ENCODE measurements at regions not wholly inside any gene's neighbourhood (a gene's known extent, or its start where the extent isn't known, plus 50 kb on each side); places are given as distances from the start of the nearest gene placed in this dataset.
"Not testable (repeated sequence)": the region's sequence is repeated elsewhere in the genome, so short reads cannot be mapped to it uniquely, and the experiment has no call there.

- not testable (repeated sequence) for TF ChIP-seq POLR2AphosphoS5 (IDR thresholded peaks at IDR 0.05; ENCODE audit: low read depth, low read length); POLR2A (IDR thresholded peaks at IDR 0.05; ENCODE audit: low read depth, low read length); TAF1 (IDR thresholded peaks at IDR 0.05; ENCODE audit: borderline replicate concordance, low read depth, low read length)
Observed at GRCh38 chr4:28466886-28467285, 1606.2 kb downstream of the STIM2 start.
